Vagina (tissue), 2 donors: ENCODE measurements at regions not wholly inside any gene's neighbourhood (a gene's known extent, or its start where the extent isn't known, plus 50 kb on each side); places are given as distances from the start of the nearest gene placed in this dataset.

Experiments used
- POLR2A ChIP-seq, 2 donors: fragments of 450-650 bp; IDR thresholded peaks; one replicate each; pipeline ENCODE4 v1.6.1; 2017; ENCODE audit warnings: antibody characterized with exemption in 2 of 2, mild to moderate bottlenecking in 2 of 2, moderate library complexity in 2 of 2
- TF ChIP-seq, protein P1 (sequence below), 3 experiments: fragments of 450-650 bp in 2 of 3; fragments of 200-600 bp in 1 of 3; sonication (generic) in 1 of 3; IDR thresholded peaks; one replicate each; pipeline ENCODE4 v1.5.1; 2017 to 2019; ENCODE audit warnings: antibody characterized with exemption in 3 of 3, mild to moderate bottlenecking in 2 of 3, moderate library complexity in 2 of 3

- TF ChIP-seq, protein P1, sequence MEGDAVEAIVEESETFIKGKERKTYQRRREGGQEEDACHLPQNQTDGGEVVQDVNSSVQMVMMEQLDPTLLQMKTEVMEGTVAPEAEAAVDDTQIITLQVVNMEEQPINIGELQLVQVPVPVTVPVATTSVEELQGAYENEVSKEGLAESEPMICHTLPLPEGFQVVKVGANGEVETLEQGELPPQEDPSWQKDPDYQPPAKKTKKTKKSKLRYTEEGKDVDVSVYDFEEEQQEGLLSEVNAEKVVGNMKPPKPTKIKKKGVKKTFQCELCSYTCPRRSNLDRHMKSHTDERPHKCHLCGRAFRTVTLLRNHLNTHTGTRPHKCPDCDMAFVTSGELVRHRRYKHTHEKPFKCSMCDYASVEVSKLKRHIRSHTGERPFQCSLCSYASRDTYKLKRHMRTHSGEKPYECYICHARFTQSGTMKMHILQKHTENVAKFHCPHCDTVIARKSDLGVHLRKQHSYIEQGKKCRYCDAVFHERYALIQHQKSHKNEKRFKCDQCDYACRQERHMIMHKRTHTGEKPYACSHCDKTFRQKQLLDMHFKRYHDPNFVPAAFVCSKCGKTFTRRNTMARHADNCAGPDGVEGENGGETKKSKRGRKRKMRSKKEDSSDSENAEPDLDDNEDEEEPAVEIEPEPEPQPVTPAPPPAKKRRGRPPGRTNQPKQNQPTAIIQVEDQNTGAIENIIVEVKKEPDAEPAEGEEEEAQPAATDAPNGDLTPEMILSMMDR (IDR thresholded peaks at IDR 0.05): no peak
- TF ChIP-seq POLR2A (IDR thresholded peaks at IDR 0.05): no peak
Observed at GRCh38 chr6:166824880-166825250, 131.5 kb downstream of the RNASET2 start.
